ENCODE measurements at regions not wholly inside any gene's neighbourhood (a gene's known extent, or its start where the extent isn't known, plus 50 kb on each side); places are given as distances from the start of the nearest gene placed in this dataset.
A peak's percentile ranks its signal among the peaks of the same experiment; 100 is the strongest.

DNA sequence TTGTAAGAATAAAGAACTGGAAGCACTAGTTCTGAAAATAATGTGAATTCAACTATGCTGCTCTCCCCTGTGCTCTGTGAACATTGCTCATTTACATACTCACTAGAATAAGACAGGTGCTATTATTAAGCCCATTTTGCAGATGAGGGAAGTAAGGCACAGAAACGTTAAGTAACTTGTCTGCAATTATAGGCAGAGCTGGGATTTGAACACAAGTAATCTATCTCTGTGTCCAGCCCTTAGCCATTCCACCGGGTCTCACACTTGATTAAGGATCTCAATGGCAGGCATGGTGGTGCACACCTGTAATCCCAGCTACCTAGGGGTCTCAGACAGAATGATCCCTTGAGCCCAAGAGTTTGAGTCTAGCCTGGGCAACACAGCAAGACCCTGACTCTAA is 357.7 kb downstream of the CD83 start:
- H2AFZ ChIP-seq (ENCODE audit: low read length): no peak overlapping the region
- H3K27ac ChIP-seq (ENCODE audit: insufficient read depth, low read length): no peak overlapping the region
- H4K20me1 ChIP-seq (ENCODE audit: control insufficient read depth, extremely low read depth, insufficient read depth, low read length): no peaks in the 10 kb centered on the region
- no peak for DNase-seq (ENCODE audit: low read depth in 2 of 2)
- H3K36me3 ChIP-seq (ENCODE audit: control insufficient read depth, insufficient read depth, low read length): no peaks in the 10 kb centered on the region
- TF ChIP-seq, protein P1, sequence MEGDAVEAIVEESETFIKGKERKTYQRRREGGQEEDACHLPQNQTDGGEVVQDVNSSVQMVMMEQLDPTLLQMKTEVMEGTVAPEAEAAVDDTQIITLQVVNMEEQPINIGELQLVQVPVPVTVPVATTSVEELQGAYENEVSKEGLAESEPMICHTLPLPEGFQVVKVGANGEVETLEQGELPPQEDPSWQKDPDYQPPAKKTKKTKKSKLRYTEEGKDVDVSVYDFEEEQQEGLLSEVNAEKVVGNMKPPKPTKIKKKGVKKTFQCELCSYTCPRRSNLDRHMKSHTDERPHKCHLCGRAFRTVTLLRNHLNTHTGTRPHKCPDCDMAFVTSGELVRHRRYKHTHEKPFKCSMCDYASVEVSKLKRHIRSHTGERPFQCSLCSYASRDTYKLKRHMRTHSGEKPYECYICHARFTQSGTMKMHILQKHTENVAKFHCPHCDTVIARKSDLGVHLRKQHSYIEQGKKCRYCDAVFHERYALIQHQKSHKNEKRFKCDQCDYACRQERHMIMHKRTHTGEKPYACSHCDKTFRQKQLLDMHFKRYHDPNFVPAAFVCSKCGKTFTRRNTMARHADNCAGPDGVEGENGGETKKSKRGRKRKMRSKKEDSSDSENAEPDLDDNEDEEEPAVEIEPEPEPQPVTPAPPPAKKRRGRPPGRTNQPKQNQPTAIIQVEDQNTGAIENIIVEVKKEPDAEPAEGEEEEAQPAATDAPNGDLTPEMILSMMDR (conservative IDR thresholded peaks at IDR 0.05 in 1 of 2, IDR thresholded peaks at IDR 0.05 in 1 of 2; ENCODE audit: low read depth in 1 of 2, low read length in 2 of 2): no peak
- TF ChIP-seq EZH2 (IDR thresholded peaks at IDR 0.05; ENCODE audit: low read length, missing control alignments): no peak
- no peaks in the 10 kb centered on the region for H3K9me3 ChIP-seq (ENCODE audit: control insufficient read depth, insufficient read depth, low read depth, low read length)
- H3K9ac ChIP-seq (ENCODE audit: insufficient read depth, low read length): no peak overlapping the region
- no peak overlapping the region for H3K4me2 ChIP-seq (ENCODE audit: extremely low read depth, insufficient read depth, low read length)
- peaks cover 12% of the 10 kb centered on the region for H3K4me1 ChIP-seq (ENCODE audit: control insufficient read depth, extremely low read depth, insufficient read depth, low read length)
- no peaks in the 10 kb centered on the region for H3K79me2 ChIP-seq (ENCODE audit: control insufficient read depth, insufficient read depth, low read length)
- no peaks in the 10 kb centered on the region for H3K27me3 ChIP-seq (ENCODE audit: control insufficient read depth, insufficient read depth, low read length)
- H3K4me3 ChIP-seq (replicated peaks in 1 of 4; ENCODE audit: control extremely low read depth in 1 of 4, insufficient read depth in 1 of 4, low read depth in 3 of 4, low read length in 4 of 4): no peak overlapping the region

DNA sequence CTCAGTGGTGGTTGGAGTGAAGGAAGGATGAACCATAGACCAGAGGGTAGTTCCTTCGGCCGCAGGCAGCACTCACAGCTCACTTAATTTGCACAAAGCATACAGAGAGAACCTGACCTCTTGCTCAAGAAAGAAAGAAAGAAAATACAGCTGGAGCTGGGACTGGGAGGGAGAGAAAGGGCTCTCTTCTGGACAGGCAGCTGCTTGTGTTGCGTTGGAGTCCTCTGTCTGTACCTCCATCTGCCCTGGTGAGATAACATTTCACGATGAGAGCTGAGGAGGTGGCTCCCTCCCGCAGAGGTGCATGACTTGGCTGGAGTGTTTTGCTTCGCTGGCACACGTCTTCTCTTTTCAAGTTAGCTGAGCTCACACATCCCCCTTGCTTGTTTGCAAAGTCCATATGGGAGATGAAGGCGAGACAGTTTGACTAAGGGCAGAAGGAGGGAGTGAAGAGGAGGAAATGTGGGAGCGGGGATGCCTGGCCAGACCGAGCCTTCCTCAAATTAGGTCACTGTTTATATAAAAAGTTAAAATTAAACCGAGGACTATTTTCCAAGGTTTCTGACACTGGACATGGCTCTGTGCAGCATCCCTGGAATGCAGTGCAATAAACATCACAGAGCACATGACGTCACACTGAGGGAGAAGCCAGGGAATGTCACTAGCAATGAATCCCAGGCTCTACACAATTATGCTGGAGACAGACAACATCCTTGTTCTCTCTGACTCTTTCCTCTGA is 359.4 kb downstream of the CD83 start:
- no peaks in the 10 kb centered on the region for H3K36me3 ChIP-seq (ENCODE audit: control insufficient read depth, insufficient read depth, low read length)
- H3K9me3 ChIP-seq (ENCODE audit: control insufficient read depth, insufficient read depth, low read depth, low read length): no peaks in the 10 kb centered on the region
- H3K27me3 ChIP-seq (ENCODE audit: control insufficient read depth, insufficient read depth, low read length): no peaks in the 10 kb centered on the region
- peak overlapping the region; percentile 54 for H2AFZ ChIP-seq (ENCODE audit: low read length)
- peak overlapping the region; percentile 61 for H3K9ac ChIP-seq (ENCODE audit: insufficient read depth, low read length)
- peak overlapping the region; percentile 88 for H3K27ac ChIP-seq (ENCODE audit: insufficient read depth, low read length)
- H4K20me1 ChIP-seq (ENCODE audit: control insufficient read depth, extremely low read depth, insufficient read depth, low read length): no peaks in the 10 kb centered on the region
- peak; percentile 95 to 98 for DNase-seq (ENCODE audit: low read depth in 2 of 2)
- peak overlapping the region; percentile 85 for H3K4me2 ChIP-seq (ENCODE audit: extremely low read depth, insufficient read depth, low read length)
- H3K4me3 ChIP-seq (replicated peaks in 1 of 4; ENCODE audit: control extremely low read depth in 1 of 4, insufficient read depth in 1 of 4, low read depth in 3 of 4, low read length in 4 of 4): peak overlapping the region in 3 of 4 experiments; percentile 36 to 52 (median 47)
- peaks cover 12% of the 10 kb centered on the region for H3K4me1 ChIP-seq (ENCODE audit: control insufficient read depth, extremely low read depth, insufficient read depth, low read length)
- no peak for TF ChIP-seq EZH2 (IDR thresholded peaks at IDR 0.05; ENCODE audit: low read length, missing control alignments)
- TF ChIP-seq, protein P1 (conservative IDR thresholded peaks at IDR 0.05 in 1 of 2, IDR thresholded peaks at IDR 0.05 in 1 of 2; ENCODE audit: low read depth in 1 of 2, low read length in 2 of 2): peak; percentile 2 to 9
- no peaks in the 10 kb centered on the region for H3K79me2 ChIP-seq (ENCODE audit: control insufficient read depth, insufficient read depth, low read length)

DNA sequence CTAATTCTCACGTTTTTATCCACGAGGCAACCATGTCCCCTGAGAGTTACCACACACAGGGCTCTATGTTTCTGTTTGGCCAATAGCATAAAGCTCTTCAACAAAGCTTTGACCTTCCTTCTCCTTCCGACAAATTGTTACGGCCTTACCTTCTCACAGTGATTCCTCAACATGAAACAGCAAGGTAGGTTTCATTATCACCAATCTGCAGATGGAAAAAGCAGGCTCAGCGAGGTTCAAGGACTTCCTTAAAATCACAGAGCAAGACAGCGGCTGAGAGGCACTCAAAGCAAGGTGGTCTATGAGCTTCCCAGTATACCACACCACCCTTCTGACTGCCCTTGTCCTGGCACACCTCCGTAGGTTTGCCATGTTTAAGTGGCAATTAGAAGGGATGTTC is 360.0 kb downstream of the CD83 start:
- Histone ChIP-seq H4K20me1 (ENCODE audit: control insufficient read depth, extremely low read depth, insufficient read depth, low read length) (no peaks in the 10 kb centered on the region), H3K27me3 (ENCODE audit: control insufficient read depth, insufficient read depth, low read length) (no peaks in the 10 kb centered on the region), H3K4me1 (ENCODE audit: control insufficient read depth, extremely low read depth, insufficient read depth, low read length) (peaks cover 12% of the 10 kb centered on the region), H3K36me3 (ENCODE audit: control insufficient read depth, insufficient read depth, low read length) (no peaks in the 10 kb centered on the region), H3K27ac (ENCODE audit: insufficient read depth, low read length) (peak overlapping the region; percentile 88), H3K79me2 (ENCODE audit: control insufficient read depth, insufficient read depth, low read length) (no peaks in the 10 kb centered on the region), H3K4me3 (replicated peaks in 1 of 4; ENCODE audit: control extremely low read depth in 1 of 4, insufficient read depth in 1 of 4, low read depth in 3 of 4, low read length in 4 of 4) (peak overlapping the region in 1 of 4 experiments; percentile 47), H3K4me2 (ENCODE audit: extremely low read depth, insufficient read depth, low read length) (peak overlapping the region; percentile 85), H2AFZ (ENCODE audit: low read length) (no peak overlapping the region), H3K9ac (ENCODE audit: insufficient read depth, low read length) (no peak overlapping the region), H3K9me3 (ENCODE audit: control insufficient read depth, insufficient read depth, low read depth, low read length) (no peaks in the 10 kb centered on the region)
- TF ChIP-seq EZH2 (IDR thresholded peaks at IDR 0.05; ENCODE audit: low read length, missing control alignments): no peak
- TF ChIP-seq, protein P1 (conservative IDR thresholded peaks at IDR 0.05 in 1 of 2, IDR thresholded peaks at IDR 0.05 in 1 of 2; ENCODE audit: low read depth in 1 of 2, low read length in 2 of 2): no peak
- DNase-seq (ENCODE audit: low read depth in 2 of 2): no peak
